Smooth muscle cell (in vitro differentiated cells): ENCODE measurements at regions not wholly inside any gene's neighbourhood (a gene's known extent, or its start where the extent isn't known, plus 50 kb on each side); places are given as distances from the start of the nearest gene placed in this dataset.

Experiments used
- DNase-seq: peaks from one replicate; lab custom pipeline; 2025; ENCODE audit not compliant: unreplicated experiment; lab: John Stamatoyannopoulos, UW
- H2AFZ ChIP-seq: fragments of 200-600 bp; sonication (generic); 2 replicates; pipeline ENCODE4 v1.6.0; 2016; ENCODE audit warnings: antibody characterized with exemption, low read depth, mild to moderate bottlenecking
- H3F3A ChIP-seq: fragments of 200-600 bp; sonication (generic); 2 replicates; pipeline ENCODE4 v1.6.0; 2017; ENCODE audit warnings: antibody characterized with exemption, low read depth
- H3K27ac ChIP-seq: fragments of 200-600 bp; sonication (generic); 2 replicates; pipeline ENCODE4 v1.5.1; 2016; ENCODE audit warnings: low read depth, mild to moderate bottlenecking
- H3K27me3 ChIP-seq: fragments of 200-600 bp; sonication (generic); 2 replicates; pipeline ENCODE4 v1.6.1; 2016; ENCODE audit warnings: low read depth, mild to moderate bottlenecking
- H3K36me3 ChIP-seq: fragments of 200-600 bp; sonication (generic); 2 replicates; pipeline ENCODE4 v1.5.1; 2016; ENCODE audit warnings: low read depth
- H3K4me1 ChIP-seq: fragments of 200-600 bp; sonication (generic); 2 replicates; pipeline ENCODE4 v1.5.1; 2016; ENCODE audit warnings: low read depth
- H3K4me2 ChIP-seq: fragments of 200-600 bp; sonication (generic); 2 replicates; pipeline ENCODE4 v1.6.0; 2016; ENCODE audit warnings: mild to moderate bottlenecking
- H3K4me3 ChIP-seq: fragments of 200-600 bp; sonication (generic); 2 replicates; pipeline ENCODE4 v1.5.1; 2016; ENCODE audit warnings: mild to moderate bottlenecking
- H3K79me2 ChIP-seq: fragments of 200-600 bp; sonication (generic); 2 replicates; pipeline ENCODE4 v1.6.0; 2016; ENCODE audit warnings: low read depth, mild to moderate bottlenecking
- H3K9ac ChIP-seq: fragments of 200-600 bp; sonication (generic); 2 replicates; pipeline ENCODE4 v1.6.0; 2016; ENCODE audit warnings: low read depth
- H3K9me3 ChIP-seq: fragments of 200-600 bp; sonication (generic); replicated peaks from 2 replicates; pipeline ENCODE4 v1.5.1; 2016; ENCODE audit warnings: low read depth
- H4K20me1 ChIP-seq: fragments of 200-600 bp; sonication (generic); 2 replicates; pipeline ENCODE4 v1.6.0; 2016; ENCODE audit warnings: low read depth
- CTCF ChIP-seq: fragments of 200-600 bp; sonication (generic); IDR thresholded peaks from 2 replicates; pipeline ENCODE4 v1.5.1; 2017; ENCODE audit warnings: borderline replicate concordance, mild to moderate bottlenecking, antibody characterized with exemption; ENCODE audit not compliant: insufficient read depth, poor library complexity, severe bottlenecking
- WGBS: methylation state at CpG from one replicate; pipeline ENCODE4 v1.1.7; 2016; ENCODE audit warnings: low lambda C conversion rate; 5-methylcytosine and 5-hydroxymethylcytosine counted together

GRCh38 chr3:10766049-10766705 is 49.9 kb upstream of the SLC6A11 start:
- no peaks in the 10 kb centered on the region for H3K9me3 ChIP-seq
- H3K4me2 ChIP-seq = no peak overlapping the region
- no peaks in the 10 kb centered on the region for H3K36me3 ChIP-seq
- TF ChIP-seq CTCF = no peak
- peaks cover 16% of the 10 kb centered on the region for H3K27me3 ChIP-seq
- no peaks in the 10 kb centered on the region for H3K4me1 ChIP-seq
- no peaks in the 10 kb centered on the region for H3K79me2 ChIP-seq
- no peaks in the 10 kb centered on the region for H4K20me1 ChIP-seq
- no peak overlapping the region for H3K27ac ChIP-seq
- 68% methylated on average over 4 of the region's 4 CpGs for WGBS
- H3K4me3 ChIP-seq = no peak overlapping the region
- H3K9ac ChIP-seq = no peak overlapping the region
- no peak for DNase-seq
- no peak overlapping the region for H2AFZ ChIP-seq
- H3F3A ChIP-seq = no peaks in the 10 kb centered on the region
